Activated CD4-positive, alpha-beta T cell treated with anti-CD3 and anti-CD28 coated beads for 24 hours (primary cell): ENCODE measurements at regions not wholly inside any gene's neighbourhood (a gene's known extent, or its start where the extent isn't known, plus 50 kb on each side); places are given as distances from the start of the nearest gene placed in this dataset.
"Not testable (repeated sequence)": the region's sequence is repeated elsewhere in the genome, so short reads cannot be mapped to it uniquely, and the experiment has no call there.

Source experiments
- DNase-seq, 2 donors: peaks; one replicate each; pipeline ENCODE4 v3.0.0-alpha.2; 2020; ENCODE audit warnings: low read depth in 2 of 2

DNA sequence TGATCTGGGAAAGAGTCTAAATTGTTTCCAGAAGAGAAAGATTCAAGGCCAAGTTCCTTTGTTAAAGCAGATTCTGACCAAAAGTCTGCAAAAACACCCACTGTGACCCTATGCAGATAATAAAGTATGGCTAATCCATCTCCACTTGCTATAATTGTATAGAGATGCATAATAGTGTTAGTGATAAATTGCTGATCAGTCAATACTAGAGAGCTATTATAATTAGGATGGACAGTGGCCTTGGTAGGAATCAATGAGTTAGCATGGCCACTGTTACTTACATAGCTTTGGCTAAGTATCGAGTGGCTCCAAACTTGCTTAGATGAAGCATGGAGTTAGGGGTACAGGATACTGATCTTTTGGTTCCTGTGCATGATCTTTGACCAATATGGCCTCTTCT lies 683.4 kb upstream of the MEF2C start:
- no peak for DNase-seq

DNA sequence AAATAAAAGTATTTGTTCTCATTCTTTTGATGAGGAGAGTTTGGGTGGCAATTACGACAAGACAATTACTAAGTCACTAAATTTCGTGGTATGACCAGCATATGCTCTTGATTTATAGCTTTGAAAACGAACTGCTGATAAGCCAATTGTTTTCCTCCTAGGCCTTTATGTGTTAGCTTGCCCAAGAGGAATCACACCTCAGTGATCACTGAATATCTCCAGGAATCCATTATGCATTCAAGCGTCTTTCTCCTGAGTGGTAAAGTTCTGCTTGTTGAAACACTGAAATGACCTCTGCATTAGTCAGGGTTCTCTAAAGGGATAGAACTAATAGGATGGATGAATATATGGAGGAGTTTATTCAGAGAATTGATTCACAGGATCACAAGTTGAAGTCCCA lies 677.7 kb upstream of the MEF2C start:
- DNase-seq = no peak

DNA sequence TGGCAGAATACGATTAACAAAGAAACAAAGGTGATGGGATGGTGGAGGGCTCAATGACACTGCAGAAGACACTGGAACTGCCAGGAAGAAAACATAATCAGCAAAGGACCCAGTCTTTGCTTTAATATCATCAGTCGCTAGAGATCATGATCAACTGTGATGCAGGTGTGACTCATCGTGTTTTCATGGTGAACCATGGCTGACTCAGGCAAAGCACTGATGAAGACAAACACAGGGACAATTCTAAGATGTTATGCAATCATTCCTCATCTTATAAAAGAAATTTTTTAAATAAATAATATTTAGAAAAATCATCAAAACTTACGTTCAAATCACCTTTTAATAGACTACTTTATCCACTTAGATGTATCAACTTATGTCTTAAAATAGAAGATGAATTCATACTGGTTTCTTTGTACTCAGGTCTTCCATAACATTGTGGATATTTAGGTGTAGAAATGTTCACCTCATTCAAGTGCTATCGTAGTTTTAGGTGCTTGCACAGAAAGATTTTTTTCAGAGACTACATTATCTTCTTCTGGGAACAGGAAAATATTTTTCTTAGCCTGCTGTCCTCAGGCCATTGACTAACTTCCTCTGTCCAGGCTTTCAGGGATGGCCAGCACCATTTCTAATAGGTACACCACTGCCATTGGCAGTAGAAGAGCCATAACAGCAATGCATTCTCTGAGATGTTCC lies 673.4 kb upstream of the MEF2C start:
- DNase-seq = no peak

DNA sequence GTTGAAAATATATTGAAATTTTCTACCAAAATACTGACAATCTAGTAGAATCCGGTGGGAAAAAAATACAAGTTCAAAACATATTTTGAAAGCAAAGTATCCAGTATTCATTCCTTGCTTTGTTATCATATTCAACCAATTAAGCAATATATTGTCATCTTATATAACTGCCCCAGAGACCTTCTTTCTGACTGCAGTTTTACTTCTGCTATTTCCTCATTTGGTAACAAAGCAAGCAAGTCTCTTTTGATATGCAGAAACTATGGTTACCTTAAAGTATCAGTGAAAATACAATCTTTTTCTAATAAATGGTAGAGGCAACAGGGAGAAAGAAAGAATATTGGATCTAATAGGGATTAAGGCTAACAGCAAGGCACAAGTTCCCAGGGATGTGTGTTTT lies 663.7 kb upstream of the MEF2C start:
- DNase-seq = no peak

DNA sequence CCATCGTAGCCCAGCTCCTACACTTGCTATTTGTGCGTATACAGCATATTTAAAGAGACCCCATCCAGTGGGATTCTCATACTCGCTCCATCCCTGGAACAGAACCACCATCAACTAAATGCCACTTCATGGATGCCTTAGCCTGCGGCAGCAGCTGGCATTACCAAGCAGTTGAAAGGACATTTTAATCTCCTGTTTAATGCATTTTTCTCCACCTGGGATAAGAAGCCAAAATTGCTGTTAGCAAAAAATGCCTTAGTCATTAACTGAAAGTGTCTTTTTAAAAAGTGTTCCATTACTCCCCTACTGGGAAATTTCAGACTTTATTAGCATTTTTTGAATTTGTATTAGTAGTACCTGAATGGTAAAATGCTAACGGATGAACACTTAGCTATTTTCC lies 662.6 kb upstream of the MEF2C start:
- DNase-seq = no peak

DNA sequence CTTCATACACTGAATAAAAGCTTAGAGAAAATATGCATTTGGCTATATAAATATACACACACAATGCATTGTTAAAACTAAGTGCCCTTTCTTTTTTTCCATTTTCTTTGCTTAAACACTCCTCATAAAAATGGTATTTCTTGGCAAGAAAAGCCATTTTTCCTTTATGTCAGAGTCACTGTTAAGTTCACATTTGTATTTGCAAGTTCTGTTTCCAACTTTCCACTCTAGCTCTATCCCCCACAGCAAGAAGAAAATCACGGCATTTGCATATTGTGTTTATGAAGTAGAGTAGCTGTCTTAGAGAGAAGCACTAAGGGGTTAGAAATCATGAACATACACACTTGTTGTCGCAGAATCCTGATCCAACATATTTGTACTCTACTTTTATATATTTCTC lies 662.1 kb upstream of the MEF2C start:
- DNase-seq = no peak

DNA sequence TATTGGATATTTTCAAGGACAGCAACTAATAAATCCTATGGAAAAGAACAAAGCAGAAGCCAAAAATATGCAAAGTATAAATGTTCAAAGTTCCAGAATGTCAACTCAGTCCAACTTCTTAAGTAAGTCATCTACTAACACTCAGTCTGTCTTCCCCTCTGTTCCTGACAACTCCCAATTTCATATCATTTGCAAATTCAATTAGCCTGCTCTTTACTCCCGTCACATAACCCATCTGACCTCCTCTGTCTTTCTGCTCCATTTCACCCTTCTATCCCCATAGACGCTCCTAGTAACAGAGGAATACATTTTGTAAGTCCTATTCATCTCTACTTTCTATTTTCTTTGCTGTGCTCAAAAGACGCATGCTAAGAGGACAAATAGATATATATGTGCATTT lies 659.8 kb upstream of the MEF2C start:
- no peak for DNase-seq

DNA sequence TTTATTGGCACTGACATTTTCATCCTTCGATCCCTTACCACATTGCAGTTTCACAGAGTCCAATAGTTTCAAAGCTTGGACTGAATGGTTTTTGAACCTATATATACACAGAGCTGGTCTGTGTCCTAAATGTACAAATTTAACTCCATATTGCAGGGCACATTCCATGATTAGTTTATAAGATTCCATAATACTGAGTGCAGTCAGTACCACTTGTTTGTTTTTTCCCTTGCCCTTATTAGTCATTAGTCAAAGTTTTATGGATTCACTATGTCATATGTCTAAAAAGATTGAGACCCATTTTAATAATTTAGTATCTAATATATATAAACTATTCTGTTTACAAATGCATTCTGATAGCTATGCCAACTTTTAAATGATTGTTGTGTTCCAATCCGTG lies 654.8 kb upstream of the MEF2C start:
- DNase-seq = no peak

DNA sequence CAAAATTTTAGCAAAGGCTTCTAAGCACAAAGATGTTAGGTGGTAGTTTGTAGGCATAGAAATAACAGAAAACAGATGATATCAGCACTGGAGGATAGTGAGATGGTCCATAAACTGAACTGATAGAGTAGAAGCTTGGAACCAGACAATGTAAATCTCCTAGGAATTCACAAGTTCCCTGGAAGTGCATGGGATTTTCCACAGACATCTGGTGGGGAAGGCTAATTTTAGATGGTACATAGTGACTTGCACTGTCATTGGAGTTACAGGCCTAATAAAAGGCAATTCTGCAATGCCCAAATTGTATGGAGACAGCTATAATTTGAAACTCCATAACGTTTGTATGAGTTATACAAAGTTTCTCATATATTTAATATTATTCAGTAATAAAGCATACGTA lies 653.0 kb upstream of the MEF2C start:
- DNase-seq = no peak

DNA sequence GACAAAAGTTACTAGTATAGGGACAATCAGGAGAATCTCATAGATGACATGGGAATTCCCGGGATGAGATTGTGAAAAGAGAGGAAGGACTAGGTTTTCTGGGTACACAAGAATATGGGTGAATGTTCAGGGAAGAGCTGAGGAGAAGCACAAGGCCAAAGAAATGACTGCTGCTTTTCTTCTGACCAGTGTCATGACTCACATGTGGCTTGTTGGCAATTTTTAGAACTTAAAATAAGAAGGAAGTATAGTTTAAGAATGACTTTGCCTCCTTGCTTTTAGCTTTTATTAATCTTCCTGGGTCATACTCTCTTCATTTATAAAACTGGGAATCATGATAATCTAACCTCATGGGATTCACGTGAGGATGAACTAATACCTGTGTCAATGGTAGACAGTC lies 652.4 kb upstream of the MEF2C start:
- DNase-seq = no peak

DNA sequence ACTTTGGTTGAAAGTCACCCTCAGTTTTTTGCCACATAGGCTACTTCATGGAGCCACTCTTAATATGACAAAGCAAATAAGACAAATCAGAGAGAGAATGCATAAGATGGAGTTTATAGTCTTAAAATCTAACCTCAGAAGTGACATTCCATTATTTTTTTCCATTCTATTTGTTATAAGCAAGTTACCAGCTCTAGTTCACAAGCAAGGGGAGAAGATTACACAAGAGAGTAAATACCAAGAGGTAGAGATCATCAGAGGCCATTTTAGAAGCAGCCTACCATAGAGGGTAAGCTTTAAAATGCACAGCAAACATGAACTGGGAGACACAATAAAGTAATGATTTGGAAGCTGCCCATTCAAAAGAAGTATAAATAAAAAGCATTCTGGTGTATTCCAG lies 651.3 kb upstream of the MEF2C start:
- DNase-seq = no peak

DNA sequence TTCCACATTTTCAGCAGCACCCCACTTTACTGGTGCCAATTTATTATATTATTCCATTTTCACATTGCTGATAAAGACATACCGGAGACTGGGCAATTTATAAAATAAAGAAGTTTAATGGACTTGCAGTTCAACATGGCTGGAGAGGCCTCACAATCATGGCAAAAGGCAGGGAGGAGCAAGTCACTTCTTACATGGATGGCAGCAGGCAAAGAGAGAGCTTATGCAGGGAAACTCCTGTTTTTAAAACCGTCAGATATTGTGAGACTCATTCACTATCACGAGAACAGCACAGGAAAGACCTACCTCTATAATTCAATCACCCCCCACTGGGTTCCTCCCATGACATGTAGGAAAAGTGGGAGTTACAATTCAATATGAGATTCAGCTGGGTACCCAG lies 641.8 kb upstream of the MEF2C start:
- DNase-seq = no peak

DNA sequence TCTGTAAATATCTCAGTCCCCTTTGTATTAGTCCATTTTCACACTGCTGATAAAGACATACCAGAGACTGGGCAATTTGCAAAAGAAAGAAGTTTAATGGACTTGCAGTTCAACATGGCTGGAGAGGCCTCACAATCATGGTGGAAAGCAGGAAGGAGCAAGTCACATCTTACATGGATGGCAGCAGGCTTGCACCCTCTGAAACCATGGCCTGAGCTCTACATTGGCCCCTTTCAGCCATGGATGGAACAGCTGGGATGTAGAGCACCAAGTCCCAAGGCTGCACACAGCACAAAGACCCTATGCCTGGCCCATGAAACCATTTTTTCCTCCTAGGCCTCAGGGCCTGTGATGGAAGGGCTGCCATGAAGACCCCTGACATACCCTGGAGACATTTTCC lies 640.9 kb upstream of the MEF2C start:
- DNase-seq = not testable (repeated sequence)

DNA sequence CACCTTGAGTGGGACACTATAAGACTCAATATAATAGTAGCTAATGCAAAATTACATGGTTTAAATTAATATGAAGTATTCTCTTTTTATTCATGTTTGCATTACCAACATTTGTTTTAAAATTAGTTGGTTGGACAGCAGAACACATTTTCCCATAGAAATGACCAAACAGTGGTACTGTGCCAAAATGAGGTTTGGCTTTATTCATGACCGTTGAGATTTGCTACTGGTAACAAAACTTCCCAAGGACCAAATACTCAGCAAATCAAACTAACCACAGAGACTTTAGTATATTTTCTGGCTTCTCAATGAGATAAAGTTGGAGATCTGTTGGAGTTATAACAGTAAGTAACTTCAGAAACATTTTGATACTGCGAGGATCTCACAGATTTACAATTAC lies 637.8 kb upstream of the MEF2C start:
- DNase-seq = no peak

DNA sequence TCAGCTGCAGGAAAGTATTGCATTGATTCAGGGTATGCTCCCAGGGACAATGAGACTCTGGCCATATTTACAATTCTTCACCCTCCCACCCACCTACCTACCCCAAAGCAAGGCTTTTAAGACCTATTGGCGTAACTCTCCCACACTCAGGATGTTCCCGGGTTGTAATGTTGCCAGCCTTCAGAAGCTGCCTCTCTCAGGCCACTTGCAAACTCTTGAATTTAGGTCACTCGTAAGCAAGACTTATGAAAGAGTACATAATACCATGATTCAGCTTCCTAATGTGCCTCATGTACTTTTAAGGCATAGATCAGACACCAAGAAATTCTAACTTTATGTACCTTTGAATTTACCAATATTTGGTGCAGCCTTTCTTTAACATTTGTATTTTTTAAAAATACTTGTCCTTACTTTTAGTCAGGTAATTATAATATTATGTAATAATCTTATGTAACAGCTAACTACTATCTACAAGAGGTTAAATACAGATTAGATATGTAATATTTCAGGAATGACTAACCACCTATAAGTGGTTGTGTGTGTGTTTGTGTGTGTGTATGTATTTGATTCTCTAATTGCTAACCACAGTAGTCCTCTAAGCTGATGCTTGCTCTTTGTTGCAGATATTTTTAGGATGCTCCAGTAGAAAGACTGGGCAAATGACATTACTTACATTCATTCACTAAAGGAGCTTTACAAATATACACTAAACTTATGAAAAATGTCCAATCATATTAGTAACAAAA lies 630.5 kb upstream of the MEF2C start:
- DNase-seq = no peak

DNA sequence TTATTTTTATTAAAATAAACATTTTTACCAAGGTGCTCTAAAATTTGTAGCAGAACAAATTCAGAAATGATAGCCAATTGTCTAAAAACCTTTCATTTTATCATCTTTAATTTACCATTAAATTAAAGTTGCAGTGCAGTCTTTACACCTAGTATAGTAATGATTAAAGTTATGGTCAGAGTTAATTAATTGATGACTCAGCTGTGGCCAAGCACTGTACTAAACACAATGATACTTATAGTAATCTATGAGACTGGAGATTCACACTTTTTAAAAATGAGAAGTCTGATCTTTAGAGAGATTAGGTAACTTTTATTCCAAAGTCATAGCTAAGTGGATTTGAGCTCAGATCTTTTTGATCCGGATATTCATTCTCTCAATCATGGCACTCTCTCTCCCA lies 621.1 kb upstream of the MEF2C start:
- no peak for DNase-seq

DNA sequence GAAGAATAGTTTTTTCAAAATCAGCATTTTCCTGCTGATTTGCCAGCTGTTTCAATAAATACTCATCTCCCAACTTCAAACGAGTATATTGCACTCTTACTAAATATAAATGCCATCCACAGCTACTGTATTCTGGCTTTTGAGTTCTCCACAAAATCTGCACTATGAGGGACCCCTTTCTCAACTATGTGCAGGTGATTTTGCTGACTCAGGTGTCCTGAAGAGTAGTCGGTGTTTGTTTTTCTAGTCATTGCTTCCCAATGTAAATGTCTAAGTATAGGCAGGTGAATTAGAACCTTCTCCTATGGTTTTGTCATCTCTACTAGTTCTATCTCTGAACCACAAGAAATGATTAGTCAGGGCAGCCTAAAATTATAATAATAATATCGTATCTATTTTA lies 616.8 kb upstream of the MEF2C start:
- no peak for DNase-seq

DNA sequence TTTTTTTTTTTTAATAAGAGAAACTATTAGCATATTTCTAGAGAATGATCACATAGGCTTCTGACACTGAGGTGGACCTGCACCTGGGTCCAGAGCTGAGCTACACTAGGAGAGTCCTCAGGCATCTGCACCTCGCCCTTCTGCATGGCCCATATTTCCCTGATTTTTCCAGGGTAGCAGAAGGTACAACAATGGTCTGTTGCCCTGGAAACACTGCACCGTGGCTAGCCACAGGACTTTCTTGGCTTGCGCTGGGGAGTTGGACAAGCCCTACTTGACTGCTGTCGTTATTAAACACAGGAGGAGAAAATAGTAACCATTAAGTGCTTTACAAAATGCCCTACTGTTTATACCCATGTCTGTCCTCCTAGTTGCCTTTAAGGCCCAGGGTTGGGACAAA lies 615.7 kb upstream of the MEF2C start:
- DNase-seq = no peak

DNA sequence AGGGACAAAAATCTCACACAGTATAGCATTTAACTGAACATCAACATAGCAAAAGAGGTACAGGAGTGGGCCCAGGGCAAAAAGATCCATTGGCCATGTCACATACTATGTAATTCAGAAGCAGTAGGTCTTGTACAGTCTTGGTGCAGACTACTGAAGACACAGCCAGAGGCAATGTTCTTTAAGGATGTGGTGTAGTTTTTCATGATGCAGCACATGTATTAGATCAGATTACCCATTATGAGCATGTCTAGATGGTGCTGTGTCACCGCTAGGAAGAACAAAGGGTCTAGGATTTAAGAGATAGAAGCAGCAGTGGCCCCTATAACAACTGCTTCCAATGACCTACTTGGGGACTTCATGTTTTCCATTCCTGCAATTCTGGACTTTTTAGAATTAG lies 610.4 kb upstream of the MEF2C start:
- DNase-seq = no peak

DNA sequence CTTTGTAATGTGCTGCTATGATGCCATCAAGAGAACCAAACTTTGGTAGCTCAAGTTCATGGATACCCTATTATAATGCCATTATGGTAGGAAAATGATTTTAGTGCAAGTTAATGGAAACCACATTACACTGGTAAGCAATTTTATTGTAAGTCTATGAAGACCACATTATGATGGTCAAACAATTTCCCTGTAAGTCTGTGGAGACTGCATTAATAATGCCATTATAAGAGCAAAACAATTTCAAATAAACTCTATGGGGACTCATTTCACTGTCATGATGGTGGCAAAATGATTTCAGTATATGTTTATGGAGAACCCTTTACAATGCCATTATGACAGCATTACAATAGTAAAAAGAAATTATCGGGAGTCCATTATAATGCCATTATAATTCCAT lies 602.0 kb upstream of the MEF2C start:
- no peak for DNase-seq

DNA sequence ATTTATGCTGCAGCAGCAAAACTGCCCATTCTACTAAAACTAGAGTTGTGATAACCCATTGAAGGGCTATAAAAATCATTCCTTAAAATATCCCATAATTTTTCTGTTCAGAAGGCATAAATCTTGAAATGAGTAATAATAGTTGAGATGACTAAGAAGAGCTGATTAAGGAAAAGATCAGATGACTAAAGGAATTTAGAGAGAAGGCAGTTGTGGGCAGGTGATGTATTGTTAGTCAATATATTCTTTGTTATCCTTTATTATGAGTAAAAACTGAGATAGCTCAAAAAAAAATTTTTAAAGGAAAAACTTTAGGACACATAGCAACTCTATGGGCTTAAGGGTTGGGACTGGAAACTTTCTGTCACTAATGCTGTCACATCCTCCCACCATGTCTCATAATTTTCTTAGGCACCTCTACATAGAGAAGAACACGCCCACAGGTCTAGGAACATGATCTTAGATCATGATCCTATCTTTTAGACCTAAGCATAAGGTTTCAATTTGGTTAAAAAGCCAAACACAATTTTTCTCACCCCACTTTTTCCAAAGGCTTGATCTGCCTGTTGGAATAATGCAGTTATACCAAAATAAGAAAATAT lies 597.5 kb upstream of the MEF2C start:
- no peak for DNase-seq

DNA sequence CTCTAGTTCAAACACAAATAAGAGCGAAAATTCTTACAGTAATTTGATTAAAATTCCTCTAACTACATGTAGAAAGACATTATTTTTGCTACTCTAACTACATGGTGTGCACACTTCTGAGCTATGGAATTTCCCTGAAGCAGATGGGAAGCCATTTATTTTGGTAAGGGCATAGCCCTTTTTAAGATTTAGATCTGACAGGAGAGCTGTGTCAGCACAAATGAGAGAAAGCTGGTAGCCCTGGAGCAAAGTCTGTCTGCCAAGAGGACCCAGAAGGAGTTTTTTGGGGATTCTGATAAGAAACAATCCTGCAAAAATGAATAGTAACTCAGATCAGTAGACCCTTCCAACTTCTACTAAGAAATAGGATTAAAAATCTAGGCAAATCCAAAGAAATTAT lies 595.9 kb upstream of the MEF2C start:
- no peak for DNase-seq

DNA sequence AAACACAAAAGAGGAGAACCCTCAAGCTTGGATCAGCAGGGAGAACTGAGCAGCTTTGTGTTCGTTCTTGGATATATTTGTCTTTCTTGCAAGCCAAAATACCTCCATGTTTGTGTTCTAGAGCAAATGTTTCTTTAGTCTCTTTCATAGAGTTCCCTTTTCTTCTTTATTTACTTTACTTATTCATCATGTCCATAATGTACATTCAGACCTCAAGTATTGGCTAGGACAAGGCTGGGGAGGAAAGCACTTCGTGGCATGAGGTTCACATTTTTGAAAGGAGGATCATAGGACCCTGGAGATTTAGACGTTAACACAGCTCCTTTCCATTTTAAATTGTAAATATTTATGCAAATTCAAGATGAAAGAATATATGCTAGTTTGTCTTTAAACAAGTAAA lies 590.2 kb upstream of the MEF2C start:
- DNase-seq = no peak
